ENCODE measurements at regions not wholly inside any gene's neighbourhood (a gene's known extent, or its start where the extent isn't known, plus 50 kb on each side); places are given as distances from the start of the nearest gene placed in this dataset.

DNA sequence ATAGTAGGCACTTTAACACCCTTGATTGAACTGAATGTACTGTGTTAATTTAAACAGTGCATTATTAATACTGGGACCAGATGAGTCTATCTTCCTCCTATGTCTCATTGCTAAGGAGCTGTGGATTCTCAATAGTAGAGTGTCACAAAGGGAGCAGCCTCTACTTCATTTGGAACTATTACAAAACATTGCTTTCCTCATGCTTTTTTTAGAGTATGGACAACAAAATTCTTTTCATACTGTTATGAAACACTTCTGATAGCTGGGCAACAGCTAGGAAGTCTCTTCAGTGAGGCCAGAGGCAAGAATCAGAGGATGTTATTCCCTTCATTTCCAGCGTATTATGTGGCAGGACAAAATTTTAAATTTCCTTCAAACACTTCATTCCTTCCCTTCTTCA, 160.8 kb downstream of the FBXO8 start:
- no peak for DNase-seq (ENCODE audit: extremely low read depth, low read depth)

DNA sequence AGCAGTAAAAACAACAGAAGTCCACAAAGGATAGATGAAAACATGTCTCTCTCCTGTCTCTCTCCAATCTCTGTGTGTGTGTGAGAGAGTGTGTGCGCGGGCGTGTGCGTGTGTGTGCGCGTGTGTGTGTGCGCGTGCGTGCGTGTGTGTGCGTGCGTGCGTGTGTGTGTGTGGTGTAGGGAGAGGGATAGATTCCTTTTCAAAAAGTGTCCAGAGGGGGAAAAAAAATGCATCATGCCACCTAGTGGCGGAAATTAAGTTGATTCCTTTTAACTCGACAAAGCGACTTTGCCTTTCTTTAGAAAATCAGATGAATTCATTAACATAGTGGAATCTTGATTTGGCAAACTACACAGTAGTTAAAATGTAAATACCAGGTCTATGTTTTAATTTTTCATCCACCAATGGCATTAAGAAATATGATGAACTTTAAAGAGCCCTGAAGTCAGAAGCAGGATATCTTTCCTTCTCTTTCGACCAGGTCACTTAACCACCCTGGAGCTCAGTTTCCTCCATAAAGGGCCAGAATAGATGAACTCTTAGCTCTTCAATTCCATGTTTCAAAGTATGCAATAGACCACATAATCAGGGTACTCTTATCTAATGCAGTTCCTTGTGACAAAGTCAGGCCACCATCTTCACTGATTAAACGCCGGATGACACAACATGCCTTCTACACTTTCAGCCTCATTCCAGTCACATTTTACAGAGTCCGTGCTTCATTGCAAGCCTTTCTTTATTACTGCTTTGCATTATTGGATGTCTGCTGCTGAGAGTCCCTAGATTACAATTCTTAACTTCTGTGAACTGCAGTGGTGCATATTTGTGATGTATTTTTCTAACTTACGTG, 162.8 kb downstream of the FBXO8 start:
- peak; percentile 51 for DNase-seq (ENCODE audit: extremely low read depth, low read depth)

DNA sequence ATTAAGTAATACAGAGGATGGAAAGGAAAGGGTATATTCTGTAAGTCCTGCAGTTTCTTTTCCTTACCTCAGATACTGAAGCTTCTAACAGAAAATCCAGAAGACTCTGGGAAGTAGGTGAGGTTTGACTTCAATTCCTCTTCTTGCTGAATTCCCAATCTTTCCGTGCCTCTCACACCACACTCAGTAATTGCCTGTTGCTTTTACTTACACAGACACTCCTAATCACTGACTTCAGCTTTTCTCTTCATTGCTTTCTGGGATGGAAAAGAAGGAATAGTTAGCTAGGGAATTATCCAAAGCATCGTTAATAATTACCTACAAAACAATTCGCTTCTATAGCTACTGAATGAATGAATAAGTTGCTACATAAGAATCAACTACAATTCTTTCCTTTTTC, 163.6 kb downstream of the FBXO8 start:
- no peak for DNase-seq (ENCODE audit: extremely low read depth, low read depth)

DNA sequence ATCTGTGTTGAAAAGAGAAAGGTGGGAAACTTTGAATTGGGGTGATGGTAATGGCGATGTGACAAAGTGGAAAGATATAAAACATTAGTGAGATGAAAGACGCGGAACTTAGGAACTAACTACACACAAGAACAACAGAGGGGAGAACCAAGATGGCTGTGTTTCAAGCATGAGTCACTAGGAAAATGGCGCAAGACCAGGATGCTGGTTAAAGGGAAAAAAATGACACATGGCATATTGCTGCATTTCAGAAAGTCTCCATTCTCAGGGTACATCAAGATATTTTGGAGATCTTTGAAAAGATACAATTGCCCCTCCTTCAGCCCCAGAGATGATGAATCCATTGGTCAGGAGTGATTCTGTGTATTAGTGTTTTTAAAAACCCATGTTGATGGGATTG, 164.4 kb downstream of the FBXO8 start:
- no peak for DNase-seq (ENCODE audit: extremely low read depth, low read depth)

GRCh38 chr4:174118171-174118570, 165.3 kb downstream of the FBXO8 start:
- DNase-seq (ENCODE audit: extremely low read depth, low read depth): no peak

DNA sequence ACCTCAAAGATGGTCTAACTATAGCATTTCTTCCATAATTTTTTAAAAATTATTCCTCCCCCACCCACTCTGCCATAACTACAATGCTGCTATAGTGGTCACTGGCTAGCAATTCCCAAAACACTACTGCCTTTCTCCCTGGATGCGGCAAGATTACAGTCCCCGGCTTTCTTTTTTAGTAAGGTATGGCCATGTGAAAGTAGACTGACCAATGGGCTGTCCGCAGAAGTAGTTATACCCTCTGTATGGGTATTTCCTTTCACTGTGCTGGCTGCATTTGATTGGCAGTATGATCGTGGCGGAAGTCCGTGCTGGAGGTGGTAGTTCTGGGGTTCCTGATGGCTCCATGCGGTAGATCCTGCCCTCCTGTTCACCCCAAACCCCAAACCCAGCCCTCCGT, 166.0 kb downstream of the FBXO8 start:
- no peak for DNase-seq (ENCODE audit: extremely low read depth, low read depth)

DNA sequence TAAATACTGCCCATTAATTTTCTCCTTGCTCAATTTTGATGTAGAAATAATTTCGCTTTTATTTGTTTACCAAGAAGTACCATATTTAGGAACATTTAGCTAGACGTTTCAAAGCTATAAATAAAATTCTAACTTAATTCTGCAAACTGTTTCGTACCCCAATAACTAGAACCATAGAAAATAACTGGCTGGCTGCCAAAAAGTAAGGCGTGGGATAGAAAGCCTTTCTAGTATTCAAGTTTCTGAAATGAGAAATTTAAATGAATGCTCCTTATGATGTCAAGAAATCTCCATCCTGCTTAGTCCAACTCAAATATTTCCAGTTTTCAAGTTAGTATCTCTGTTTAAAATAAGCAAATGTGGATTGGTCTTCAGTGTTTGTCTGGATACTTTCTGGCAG, 167.4 kb downstream of the FBXO8 start:
- no peak for DNase-seq (ENCODE audit: extremely low read depth, low read depth)

DNA sequence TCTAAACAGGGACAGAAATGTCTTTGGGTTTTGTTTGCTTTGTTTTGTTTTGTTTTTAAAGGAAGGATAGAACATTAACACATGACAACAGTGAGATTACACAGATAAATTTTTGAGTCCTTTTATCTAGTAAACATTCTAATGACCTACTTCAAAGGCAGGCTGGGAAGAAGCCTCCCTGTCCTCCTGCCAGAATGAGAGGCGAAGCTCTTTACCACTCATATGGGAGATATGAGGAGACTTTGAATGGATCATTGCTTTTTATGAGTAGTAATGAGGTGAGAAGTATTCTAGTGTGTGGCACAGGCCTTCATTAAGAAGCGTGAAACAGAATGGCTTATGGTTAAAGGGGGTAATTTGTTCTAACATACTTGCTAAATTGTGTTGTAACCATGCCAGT, 172.0 kb downstream of the FBXO8 start:
- DNase-seq (ENCODE audit: extremely low read depth, low read depth): no peak

DNA sequence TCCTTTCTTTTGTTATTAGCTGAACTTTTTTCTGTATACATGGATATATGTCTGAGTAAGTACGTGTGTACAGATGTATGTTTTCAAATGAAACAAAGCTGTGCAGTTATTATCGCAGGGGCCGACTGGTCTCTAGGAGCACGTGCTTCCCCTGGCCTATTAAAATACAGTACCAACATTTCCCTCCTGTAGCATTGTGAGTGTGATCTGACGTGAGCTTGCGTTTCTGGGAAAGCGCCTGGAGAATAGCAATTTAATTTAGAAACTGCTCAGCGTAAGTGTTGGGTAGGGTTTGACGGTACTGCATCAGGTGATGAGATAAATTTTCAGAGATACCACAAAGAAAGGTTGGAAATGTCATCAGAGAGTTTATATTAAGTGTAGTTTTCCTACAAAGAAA, 173.3 kb downstream of the FBXO8 start:
- no peak for DNase-seq (ENCODE audit: extremely low read depth, low read depth)

GRCh38 chr4:174107746-174108354, 175.6 kb downstream of the FBXO8 start:
- DNase-seq (ENCODE audit: extremely low read depth, low read depth): no peak

GRCh38 chr4:174105202-174105601, 178.3 kb downstream of the FBXO8 start:
- no peak for DNase-seq (ENCODE audit: extremely low read depth, low read depth)

- no peak for DNase-seq (ENCODE audit: extremely low read depth, low read depth)
Measured at GRCh38 chr4:174100910-174101309, 182.6 kb downstream of the FBXO8 start.

GRCh38 chr4:174099712-174100111, 183.8 kb downstream of the FBXO8 start:
- no peak for DNase-seq (ENCODE audit: extremely low read depth, low read depth)

- DNase-seq (ENCODE audit: extremely low read depth, low read depth): no peak
Measured at GRCh38 chr4:174096999-174097398, 186.5 kb downstream of the FBXO8 start.

- DNase-seq (ENCODE audit: extremely low read depth, low read depth): no peak
Measured at GRCh38 chr4:174096456-174096855, 187.0 kb downstream of the FBXO8 start.

DNA sequence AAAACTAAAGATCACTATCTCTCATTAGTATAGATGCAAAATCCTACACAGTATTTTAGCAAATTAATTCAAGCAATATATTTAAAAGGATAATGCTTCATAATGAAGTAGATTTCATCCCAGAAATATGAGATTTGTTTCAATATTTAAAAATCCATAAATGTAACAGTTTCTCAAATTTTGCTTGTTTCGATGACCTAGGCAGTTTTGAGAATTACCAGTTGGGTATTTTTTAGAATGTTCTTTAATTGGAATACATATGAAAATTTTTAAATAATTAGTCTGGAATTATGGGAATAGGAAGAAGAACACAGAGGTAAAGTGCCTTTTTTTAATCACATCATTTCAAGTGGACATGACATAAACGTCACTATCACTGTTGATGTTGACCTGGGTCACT, 192.3 kb downstream of the FBXO8 start:
- no peak for DNase-seq (ENCODE audit: extremely low read depth, low read depth)

- DNase-seq (ENCODE audit: extremely low read depth, low read depth): no peak
Measured at GRCh38 chr4:174089711-174090110, 193.8 kb downstream of the FBXO8 start.

GRCh38 chr4:174088795-174089194, 194.7 kb downstream of the FBXO8 start:
- no peak for DNase-seq (ENCODE audit: extremely low read depth, low read depth)

GRCh38 chr4:174086829-174087799, 196.4 kb downstream of the FBXO8 start:
- DNase-seq (ENCODE audit: extremely low read depth, low read depth): no peak

DNA sequence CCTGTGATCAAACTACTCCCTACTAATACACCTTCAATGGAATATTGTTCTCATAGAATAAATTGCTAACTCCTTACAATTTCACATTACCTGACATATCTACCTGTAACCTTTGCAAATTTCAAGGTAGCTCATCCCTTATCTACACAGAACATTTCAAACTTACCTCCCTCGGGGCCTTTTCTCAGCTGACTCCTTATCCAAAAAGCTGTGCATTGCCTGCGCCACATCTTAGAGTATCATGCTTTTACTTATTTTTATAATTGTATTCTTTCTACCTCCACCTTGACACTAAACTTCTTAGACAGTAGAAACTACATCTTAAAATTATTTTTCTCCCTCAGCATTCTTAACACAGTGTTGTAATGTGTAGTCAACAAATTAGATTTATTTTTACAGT, 198.5 kb downstream of the FBXO8 start:
- DNase-seq (ENCODE audit: extremely low read depth, low read depth): no peak

DNA sequence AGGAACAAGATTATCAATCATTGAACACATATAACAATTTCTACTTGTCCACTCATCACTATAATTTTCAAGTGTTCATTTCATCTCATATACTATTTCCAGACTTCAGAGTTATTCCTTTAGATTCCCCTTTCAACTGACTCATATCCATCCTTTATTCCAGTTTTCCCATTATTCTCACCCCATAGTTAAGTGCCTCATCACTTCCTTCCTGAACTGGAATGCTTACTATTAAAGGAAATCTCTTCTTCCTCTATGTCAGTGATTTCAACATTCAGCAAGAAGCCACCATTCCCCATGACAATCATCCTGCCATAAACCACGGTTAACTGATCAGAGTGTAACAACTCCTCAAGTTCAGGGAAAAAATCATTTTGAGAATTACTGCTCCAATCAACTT, 198.9 kb downstream of the FBXO8 start:
- no peak for DNase-seq (ENCODE audit: extremely low read depth, low read depth)

Data from NCI-H460 (cell line).